HUDEP-2 (cell line): ENCODE measurements at regions not wholly inside any gene's neighbourhood (a gene's known extent, or its start where the extent isn't known, plus 50 kb on each side); places are given as distances from the start of the nearest gene placed in this dataset.

Experiments used
- DNase-seq, 76 experiments: peaks; one replicate each; lab custom pipeline; 2025; ENCODE audit not compliant: unreplicated experiment in 76 of 76; lab: John Stamatoyannopoulos, UW

DNA sequence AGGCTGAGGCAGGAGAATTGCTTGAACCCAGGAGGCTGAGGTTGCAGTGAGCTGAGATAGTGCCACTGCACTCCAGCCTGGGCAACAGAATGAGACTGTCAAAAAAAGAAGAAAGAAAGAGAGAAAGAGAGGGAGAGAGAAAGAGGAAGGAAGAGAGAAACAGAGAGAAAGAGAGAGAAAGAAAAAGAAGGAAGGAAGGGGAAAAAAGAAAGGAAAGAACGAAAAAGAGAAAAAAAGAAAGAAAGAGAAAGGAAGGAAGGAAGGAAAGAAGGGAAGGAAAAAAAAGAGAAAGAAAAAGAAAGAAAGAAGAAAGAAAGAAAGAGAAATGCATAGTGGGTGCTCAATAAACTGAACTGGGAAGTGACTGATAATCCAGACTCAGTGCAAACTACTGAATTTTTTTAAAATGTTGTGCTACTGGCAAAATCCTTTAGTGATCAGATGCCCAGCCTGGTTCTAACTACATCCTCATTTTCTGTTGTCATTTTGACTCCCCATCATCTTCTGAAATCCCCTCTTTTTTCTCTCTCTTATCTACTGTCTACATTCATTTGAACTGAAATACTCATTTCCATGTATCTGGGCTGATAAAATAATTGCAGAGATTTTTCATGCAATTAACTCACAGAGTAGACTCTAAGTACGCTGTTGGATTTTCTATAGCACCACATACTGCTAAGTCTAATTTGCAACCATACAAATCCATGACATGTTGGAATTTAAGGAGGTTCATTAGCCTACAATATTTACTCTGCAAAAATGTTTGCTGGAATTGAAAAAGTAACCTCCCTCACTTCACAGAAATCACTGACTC, 85.3 kb upstream of the HIVEP1 start:
- no peak for DNase-seq

DNA sequence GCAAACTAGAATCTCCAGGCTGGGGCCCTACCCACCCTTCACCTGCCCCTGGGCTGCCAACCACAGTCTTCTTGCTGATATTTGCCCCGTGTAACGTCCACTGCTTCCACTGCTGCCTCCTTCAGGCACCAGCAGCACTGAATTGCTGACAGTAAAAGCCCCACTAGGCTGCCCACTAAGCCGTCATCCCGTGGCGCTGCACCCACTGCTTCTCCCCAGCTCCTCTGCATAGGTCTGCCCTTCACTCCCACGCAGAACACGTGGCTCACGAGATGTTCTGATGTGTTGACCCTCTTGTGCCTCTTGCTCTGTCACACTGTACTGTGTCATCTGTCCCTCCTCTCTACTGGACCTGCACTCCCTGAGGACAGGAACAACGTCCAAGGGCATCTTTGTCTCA, 86.3 kb upstream of the HIVEP1 start:
- no peak for DNase-seq

DNA sequence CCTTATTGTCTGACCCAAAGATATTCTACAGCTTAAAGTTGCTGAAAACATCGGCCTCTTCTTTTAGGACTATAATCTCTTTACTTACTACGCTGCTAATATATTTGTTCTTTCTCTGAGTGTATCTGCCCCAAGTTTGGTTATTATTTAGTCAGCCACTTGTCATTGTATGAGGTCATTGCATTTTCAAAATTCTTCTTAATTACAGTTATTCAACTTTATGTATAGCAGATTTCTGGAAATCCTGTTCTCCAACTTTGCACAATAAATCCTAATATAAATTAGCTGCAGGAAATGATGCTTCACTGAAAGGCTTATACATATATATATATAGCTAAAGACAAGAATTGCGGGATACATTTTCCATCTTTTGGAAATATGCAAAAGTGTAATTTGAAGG, 88.5 kb upstream of the HIVEP1 start:
- no peak for DNase-seq

DNA sequence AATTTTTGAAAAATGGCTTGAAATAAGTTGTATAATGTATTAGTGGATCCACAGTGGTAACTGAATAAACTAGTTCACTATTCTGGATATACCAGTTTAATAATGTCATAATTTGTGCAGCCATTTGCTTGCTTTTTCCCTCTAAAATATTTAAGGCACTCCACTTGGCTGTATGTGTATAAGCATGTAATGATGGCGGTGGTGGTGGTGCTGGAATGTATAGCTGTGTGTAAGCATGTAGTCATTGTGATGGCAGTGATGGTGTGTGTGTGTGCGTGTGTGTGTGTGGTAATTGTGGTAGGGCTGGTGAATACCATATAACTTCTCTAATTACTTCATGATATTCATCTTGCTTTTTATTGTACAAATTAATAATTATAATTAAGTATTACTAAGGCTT, 89.2 kb upstream of the HIVEP1 start:
- DNase-seq, result no peak

DNA sequence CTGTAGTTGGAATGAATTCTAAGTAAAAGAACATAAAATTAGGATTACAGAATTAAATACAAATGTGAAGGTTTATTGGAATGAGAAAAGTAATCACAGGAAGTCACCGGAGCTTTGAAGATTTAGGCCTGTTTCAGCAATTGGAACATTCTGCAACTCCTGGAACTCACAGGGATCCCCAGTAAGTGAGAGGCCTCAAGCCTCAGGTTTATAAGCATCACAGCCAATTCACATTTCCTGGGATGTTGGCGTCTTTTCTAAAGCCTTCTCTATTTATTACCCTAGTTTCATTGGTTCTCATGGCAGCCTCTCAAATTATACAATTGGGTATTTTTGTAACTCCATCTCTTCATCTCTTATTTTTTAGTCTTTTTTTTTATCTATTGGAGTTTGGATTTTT, 90.4 kb upstream of the HIVEP1 start:
- no peak for DNase-seq

DNA sequence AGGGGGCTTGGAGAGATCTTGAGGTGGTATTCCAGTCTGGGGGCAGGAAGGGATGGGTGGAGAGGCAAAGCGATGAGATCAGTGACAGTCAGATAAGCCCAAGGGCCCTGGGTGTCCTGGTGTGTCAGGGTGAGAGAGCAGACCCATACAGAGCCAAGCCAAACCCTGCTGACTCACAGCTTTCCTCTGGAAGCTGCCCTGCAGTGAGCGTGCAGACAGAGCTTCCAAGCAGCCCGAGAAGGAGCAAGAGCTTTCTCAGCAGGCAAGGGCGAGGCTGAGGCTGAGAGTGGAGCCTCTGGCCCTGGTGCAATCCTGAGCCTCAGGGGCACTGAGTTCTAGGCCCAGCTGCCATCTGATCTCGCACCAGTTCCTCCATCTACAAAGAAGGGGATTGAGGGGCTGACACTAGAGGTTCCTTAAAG, 91.1 kb upstream of the HIVEP1 start:
- DNase-seq, result peak in 41 of 76 experiments; percentile 9 to 65 (median 39)

DNA sequence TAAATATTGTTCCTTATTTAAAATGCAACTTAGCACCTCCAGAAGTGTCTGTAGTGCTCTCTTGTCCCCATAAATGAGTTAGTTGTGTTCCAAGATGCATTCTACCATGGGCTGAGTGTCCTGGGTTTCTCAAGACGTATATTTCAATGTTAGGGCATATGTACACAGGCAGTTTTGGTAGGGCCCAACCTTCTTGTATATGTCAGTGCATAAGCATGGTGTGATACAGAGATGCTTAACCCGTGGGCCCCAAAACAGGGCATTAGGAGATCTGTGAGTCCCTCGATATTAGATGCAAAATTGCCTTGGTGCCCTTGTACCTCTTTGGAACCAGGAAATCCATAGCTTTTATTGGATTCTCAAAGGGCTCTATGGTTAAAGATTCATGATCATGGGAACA, 91.5 kb upstream of the HIVEP1 start:
- DNase-seq, result no peak

DNA sequence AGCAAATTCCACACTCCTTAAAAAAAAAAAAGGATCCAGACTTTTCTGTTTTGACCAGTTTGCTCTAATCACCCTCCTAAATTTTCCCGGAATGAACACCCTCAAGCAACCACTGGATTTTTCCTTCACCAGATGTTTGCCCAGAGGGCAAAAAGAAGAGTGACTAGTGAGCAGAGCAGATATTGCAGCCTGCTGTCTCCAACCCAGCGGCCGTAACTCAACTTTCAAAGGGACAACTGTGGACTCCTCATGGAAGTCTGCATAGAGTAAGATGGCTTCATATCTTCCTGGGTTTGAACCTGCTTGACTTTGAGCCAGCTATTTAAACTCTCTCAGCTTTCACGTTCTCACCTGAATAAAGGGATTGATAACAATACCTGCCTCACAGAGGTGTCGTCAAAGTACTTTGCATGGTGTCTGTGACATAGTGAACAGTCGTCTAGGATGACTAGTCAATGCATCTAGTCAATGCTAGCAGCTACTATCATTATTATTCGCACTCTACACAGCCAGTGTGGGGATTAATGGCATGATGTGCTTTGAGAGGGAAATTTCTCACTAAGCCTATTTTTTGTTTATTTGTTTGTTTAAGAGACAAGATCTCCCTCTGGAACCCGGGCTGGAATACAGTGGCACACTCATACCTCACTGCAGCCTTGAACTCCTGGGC, 92.2 kb upstream of the HIVEP1 start:
- DNase-seq, result no peak

DNA sequence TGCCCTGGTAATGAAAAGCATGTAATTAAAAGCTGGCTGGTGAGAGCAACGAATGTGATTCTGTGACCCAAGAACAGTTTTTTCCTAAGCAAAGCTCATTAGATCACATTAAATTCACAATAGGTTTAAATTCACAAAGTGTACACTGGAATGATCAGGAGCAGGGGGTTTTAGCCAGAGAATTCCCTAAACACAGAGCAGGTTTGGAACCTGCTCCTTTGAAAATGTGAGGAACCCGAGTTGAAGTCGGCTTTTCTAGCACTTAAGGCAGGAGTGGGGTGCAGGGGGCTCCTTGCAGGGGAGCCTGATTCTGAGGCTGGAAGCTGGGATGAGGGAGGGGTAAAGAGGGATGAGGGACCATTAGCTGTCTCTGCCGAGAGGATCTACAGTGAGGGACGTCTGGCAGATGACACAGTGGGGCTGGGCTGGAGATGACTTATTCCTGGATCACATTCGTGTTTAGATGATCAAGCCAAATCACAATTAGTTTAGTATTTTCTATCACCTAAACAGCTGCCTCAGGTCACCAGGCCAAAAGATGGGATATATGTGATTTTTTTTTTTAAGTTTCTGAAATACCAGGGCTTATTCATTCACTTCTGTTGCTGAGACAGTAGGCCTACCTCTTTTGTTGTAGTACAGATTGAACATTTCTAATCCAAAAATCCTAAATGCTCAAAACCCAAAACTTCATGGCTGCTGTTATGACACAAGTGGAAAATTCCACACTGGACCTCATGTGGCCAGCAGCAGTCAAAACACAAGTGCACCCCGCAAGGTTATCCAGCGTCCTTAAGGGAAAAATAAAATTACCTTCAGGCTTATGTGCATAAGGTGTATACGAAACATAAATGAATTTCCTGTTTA, 93.1 kb upstream of the HIVEP1 start:
- no peak for DNase-seq

DNA sequence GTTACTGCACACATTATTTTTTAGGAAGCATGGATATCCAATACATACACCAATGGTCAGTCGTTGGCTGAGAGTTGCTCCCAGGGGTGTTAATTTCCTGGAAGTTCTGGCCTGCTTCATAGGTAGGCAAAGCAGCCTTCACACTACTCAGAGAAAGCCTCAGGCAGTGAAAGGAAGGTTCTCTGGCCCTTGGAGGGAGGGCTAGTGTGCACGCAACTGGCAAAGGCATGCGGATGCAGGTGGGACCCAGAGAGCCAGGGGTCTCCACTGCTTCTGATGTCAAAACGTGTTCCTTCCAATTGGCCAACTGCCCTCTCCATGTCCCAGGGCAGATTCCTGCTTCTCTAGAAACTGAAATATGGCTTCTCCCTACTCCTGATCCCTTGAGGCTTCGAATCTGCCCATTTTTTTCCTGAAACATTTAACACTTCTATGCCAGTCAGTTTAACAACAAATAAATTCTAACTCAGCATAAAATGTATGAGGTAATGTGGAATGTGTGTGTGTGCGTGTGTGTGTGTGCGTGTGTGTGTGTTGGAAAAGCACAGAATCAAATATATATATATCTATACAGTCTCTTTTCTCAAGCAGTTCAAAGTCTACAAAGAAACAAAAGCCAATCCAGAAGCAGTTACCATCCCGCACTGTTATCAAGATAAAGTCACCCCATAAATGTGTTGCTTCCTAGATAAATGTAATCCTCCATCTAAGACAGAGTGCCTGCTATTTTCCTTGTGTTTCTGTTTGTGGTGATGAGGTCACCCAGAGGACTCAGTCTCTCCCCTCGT, 94.0 kb upstream of the HIVEP1 start:
- DNase-seq, result peak in 19 of 76 experiments; percentile 13 to 71 (median 34)

DNA sequence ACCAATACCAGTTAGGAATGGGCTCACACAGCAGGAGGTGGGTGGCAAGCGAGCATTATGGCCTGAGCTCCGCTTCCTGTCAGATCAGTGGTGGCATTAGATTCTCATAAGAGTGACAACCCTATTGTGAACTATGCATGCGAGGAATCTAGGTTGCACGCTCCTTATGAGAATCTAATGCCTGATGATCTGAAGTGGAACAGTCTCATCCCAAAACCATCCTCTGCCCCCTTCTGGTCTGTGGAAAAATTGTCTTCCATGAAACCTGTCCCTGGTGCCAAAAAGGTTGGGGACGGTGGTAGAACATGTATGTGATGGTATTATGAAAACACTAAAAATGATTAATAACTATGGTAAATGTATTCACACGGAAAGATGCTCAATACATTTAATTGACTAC, 99.7 kb upstream of the HIVEP1 start:
- DNase-seq, result no peak

DNA sequence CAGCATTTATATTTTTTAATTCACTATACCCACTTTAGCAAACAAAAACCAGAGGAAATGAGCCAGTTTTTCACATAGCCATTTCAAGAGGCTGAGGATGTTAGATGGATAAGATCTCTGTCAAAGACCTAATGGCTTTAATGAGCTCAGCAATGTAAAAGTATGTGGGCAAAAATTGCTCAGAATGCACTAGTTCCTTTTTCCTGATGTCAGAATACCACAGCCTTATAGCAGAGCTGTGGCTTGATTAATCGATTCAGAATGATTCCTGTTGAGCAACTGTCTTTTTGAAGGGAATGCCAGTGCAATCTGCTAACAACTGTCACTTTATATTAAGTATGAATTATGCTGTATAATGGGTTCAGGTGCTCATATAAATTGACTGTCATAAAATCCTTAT, 100.6 kb upstream of the HIVEP1 start:
- no peak for DNase-seq

DNA sequence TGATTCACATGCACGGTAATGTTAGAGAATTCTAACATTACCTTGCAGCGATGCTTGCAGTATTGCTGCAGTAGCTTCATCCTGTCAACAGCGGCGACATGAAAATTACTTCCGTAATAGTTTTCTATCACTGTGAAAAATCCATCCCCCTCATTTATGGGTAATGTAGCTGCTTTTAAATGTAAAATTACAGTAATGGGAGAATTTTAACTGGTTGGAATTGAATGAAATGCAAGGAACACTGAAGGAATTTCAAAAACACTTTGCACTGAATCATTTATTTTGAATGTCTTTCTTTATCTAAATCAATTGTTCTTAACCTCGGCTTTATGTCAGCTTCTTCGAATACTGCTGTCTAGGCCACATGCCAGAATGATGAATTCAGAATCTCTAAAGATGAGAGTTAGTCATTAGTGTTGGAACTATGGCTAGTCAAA, 102.4 kb upstream of the HIVEP1 start:
- no peak for DNase-seq

DNA sequence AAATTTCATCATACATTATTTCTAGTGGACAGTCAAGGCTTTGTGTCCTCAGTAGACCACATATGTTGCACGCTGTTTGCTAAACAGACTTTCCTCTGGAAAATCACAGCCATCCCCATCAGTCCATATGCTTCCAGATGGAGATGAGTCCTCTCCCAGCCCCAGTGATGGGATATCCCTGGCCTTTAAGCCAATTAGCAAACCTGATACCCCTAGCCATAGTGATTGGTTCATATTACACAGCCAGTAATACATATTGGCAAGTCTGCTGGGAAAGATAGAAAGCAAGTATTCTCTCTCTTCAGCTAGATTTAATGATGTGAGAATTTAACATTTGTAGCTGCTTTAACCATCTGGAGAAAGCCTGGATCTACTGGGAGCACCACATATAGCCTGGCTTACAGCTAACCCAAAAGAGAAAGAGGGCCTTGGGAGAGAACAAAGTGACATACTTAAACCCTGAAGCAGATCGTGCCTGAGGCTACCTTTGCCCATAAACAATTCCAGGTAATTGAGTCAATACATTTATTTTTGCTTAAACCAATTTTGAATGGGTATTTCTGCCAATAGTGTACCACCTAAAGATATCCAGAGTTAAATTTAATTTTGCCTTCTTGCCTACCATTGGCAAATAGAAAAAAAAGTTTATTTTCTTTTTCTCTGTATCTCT, 103.5 kb upstream of the HIVEP1 start:
- no peak for DNase-seq

DNA sequence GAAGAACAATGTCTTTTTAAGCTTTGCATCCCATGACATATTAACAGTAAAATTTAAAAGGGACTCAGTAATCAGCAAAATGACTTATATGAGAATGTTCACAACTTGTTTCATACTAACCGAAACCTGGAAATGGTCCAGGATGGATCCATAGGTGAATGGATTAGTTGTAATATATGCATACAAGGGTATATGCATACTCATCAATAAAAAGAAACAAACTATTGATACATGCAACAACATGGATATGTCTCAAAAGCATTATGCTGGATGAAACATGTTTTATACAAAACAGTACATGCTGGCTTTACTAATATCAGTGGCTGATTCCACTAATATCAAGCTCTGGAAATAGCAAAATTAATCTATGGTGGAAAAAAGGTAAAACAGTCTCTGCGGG, 108.5 kb upstream of the HIVEP1 start:
- DNase-seq, result no peak

DNA sequence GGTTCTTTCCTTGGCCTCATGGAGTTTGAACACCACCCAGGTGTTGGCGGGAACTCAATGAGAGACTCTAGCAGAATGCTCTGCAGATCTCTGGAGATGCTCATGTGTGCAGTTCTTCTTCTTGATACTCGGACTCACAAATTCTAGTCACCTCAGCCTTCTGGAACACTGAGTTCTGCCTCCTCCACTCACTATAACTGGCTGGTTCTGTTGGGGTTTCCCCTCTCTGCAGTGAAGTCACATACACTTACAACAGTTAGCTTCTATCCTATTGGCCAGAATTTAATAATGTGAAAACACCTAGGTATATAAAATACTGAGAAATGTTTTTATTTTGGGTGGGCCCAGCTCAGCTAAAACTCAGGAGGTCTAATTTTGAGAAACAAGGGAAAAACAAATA, 109.6 kb upstream of the HIVEP1 start:
- DNase-seq, result no peak

DNA sequence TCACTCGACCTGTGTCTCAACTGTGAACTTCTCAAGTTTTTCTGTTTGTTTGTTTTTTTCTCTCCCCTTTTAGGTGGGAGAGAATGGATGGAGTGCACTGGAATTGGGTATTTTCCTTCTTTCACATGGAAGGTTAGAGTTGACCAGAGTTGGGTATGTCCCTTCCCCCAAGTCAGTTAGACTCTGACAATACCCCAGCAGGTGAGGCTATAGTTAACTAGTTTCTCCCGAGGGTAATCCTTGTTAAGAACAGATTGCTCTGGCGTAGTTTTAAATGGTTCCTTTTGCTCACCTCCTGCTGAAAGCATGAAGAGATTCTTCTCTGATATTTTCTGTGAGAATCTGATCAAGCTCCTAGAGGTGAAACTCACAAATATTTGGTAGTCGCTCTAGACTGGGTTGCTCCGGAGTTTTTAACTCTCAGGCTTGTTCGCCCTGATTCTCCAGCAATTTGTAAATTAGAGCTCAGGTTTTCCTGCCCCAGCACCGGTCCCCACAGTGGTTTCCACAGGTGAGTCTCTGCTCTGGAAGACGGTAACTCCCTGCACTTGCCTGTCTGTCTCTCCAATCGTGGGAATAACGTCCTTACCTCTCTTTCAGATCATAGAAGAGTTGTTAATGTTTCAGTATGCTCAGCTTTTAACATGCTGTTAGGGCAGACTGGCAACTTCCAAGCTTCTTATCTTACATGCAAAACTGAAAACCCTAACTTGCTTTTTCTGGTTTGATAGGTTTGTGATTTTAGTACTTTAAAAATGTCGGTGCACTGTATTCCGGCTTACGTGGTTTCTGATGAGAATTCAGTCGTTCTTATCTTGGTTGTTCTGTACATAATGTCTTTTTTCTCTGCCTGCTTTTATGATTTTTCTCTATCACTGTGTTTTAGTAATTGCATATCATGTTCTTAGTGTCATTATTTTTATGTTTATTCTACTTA, 111.2 kb upstream of the HIVEP1 start:
- DNase-seq, result no peak

DNA sequence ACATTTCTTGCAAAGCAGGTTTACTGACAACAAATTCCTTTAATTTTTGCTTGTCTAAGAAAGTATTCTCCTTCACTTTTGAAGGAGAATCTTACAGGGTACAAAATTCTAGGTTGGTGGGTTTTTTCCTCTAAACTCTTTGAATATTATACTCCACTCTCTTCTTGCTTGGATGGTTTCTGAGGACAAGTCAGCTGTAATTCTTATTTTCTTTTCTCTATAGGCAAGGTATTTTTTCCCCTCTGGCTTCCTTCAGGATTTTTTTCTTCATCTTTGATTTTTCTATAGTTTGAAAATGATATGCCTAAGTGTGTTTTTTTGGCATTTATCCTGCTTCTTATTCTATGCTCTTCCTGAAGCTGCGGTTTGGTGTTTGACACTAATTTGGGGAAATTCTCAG, 112.5 kb upstream of the HIVEP1 start:
- DNase-seq, result no peak

DNA sequence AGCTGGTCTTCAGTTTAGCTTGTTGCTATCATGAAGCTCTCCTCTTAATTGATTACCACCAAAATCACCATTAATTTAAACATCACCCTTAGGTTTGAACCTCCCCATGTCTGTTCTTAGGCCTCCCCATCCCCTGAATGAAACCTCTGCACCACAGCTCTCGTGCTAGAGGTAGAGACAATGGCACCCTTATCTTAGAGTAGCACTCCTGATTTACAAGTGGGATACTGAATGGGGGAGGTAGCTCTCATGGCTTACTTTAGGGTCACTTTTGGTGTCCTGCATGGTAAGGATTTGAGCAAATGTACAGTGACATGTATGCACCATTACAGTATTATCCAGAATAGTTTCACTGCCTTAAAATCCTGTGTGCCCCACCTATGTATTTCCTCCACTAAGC, 115.6 kb upstream of the ADTRP start:
- no peak for DNase-seq
